ENCODE measurements at regions not wholly inside any gene's neighbourhood (a gene's known extent, or its start where the extent isn't known, plus 50 kb on each side); places are given as distances from the start of the nearest gene placed in this dataset.

GRCh38 chr11:33540946-33541915 lies 159.4 kb downstream of the C11orf91 start:
- Histone ChIP-seq H3K4me1 (ENCODE audit: control insufficient read depth, insufficient read depth, low read length, unreplicated experiment) (peaks cover 18% of the 10 kb centered on the region), H3K79me2 (ENCODE audit: control insufficient read depth, insufficient read depth, low read length, unreplicated experiment) (no peaks in the 10 kb centered on the region), H3K4me3 (ENCODE audit: low read depth, low read length) (no peak overlapping the region), H3K27me3 (ENCODE audit: insufficient read depth, low read length) (no peaks in the 10 kb centered on the region), H3K27ac (ENCODE audit: low read depth, low read length) (no peak overlapping the region), H2AFZ (ENCODE audit: low read length, unreplicated experiment) (no peak overlapping the region), H3K36me3 (ENCODE audit: insufficient read depth, low read length) (no peaks in the 10 kb centered on the region)

GRCh38 chr11:33540427-33540826 lies 160.2 kb downstream of the C11orf91 start:
- H3K79me2 ChIP-seq (ENCODE audit: control insufficient read depth, insufficient read depth, low read length, unreplicated experiment) = no peaks in the 10 kb centered on the region
- no peaks in the 10 kb centered on the region for H3K36me3 ChIP-seq (ENCODE audit: insufficient read depth, low read length)
- H3K4me1 ChIP-seq (ENCODE audit: control insufficient read depth, insufficient read depth, low read length, unreplicated experiment) = peaks cover 10% of the 10 kb centered on the region
- no peak overlapping the region for H3K4me3 ChIP-seq (ENCODE audit: low read depth, low read length)
- H3K27me3 ChIP-seq (ENCODE audit: insufficient read depth, low read length) = no peaks in the 10 kb centered on the region
- no peak overlapping the region for H2AFZ ChIP-seq (ENCODE audit: low read length, unreplicated experiment)
- no peak overlapping the region for H3K27ac ChIP-seq (ENCODE audit: low read depth, low read length)

- Histone ChIP-seq H2AFZ (ENCODE audit: low read length, unreplicated experiment) (no peak overlapping the region), H3K4me1 (ENCODE audit: control insufficient read depth, insufficient read depth, low read length, unreplicated experiment) (peaks cover 7% of the 10 kb centered on the region), H3K36me3 (ENCODE audit: insufficient read depth, low read length) (no peaks in the 10 kb centered on the region), H3K27me3 (ENCODE audit: insufficient read depth, low read length) (no peaks in the 10 kb centered on the region), H3K27ac (ENCODE audit: low read depth, low read length) (no peak overlapping the region), H3K79me2 (ENCODE audit: control insufficient read depth, insufficient read depth, low read length, unreplicated experiment) (peaks cover 4% of the 10 kb centered on the region), H3K4me3 (ENCODE audit: low read depth, low read length) (no peak overlapping the region)
These were observed 160.9 kb downstream of the C11orf91 start for GRCh38 chr11:33539751-33540150.

GRCh38 chr11:33538726-33539125 lies 161.9 kb downstream of the C11orf91 start:
- H3K36me3 ChIP-seq (ENCODE audit: insufficient read depth, low read length) = no peaks in the 10 kb centered on the region
- no peak overlapping the region for H3K27ac ChIP-seq (ENCODE audit: low read depth, low read length)
- no peak overlapping the region for H2AFZ ChIP-seq (ENCODE audit: low read length, unreplicated experiment)
- H3K27me3 ChIP-seq (ENCODE audit: insufficient read depth, low read length) = no peaks in the 10 kb centered on the region
- H3K4me1 ChIP-seq (ENCODE audit: control insufficient read depth, insufficient read depth, low read length, unreplicated experiment) = peaks cover 5% of the 10 kb centered on the region
- peaks cover 6% of the 10 kb centered on the region for H3K79me2 ChIP-seq (ENCODE audit: control insufficient read depth, insufficient read depth, low read length, unreplicated experiment)
- no peak overlapping the region for H3K4me3 ChIP-seq (ENCODE audit: low read depth, low read length)

GRCh38 chr11:33536178-33536577 lies 164.4 kb downstream of the C11orf91 start:
- Histone ChIP-seq H3K27me3 (ENCODE audit: insufficient read depth, low read length) (no peaks in the 10 kb centered on the region), H2AFZ (ENCODE audit: low read length, unreplicated experiment) (no peak overlapping the region), H3K79me2 (ENCODE audit: control insufficient read depth, insufficient read depth, low read length, unreplicated experiment) (peaks cover 6% of the 10 kb centered on the region), H3K27ac (ENCODE audit: low read depth, low read length) (no peak overlapping the region), H3K4me3 (ENCODE audit: low read depth, low read length) (no peak overlapping the region), H3K4me1 (ENCODE audit: control insufficient read depth, insufficient read depth, low read length, unreplicated experiment) (peaks cover 29% of the 10 kb centered on the region), H3K36me3 (ENCODE audit: insufficient read depth, low read length) (no peaks in the 10 kb centered on the region)

GRCh38 chr11:33534575-33534974 lies 166.1 kb downstream of the C11orf91 start:
- peaks cover 39% of the 10 kb centered on the region for H3K4me1 ChIP-seq (ENCODE audit: control insufficient read depth, insufficient read depth, low read length, unreplicated experiment)
- H3K36me3 ChIP-seq (ENCODE audit: insufficient read depth, low read length) = no peaks in the 10 kb centered on the region
- no peak overlapping the region for H3K27ac ChIP-seq (ENCODE audit: low read depth, low read length)
- H3K79me2 ChIP-seq (ENCODE audit: control insufficient read depth, insufficient read depth, low read length, unreplicated experiment) = peaks cover 6% of the 10 kb centered on the region
- no peak overlapping the region for H3K4me3 ChIP-seq (ENCODE audit: low read depth, low read length)
- no peaks in the 10 kb centered on the region for H3K27me3 ChIP-seq (ENCODE audit: insufficient read depth, low read length)
- no peak overlapping the region for H2AFZ ChIP-seq (ENCODE audit: low read length, unreplicated experiment)

- Histone ChIP-seq H3K4me1 (ENCODE audit: control insufficient read depth, insufficient read depth, low read length, unreplicated experiment) (peaks cover 42% of the 10 kb centered on the region), H3K27ac (ENCODE audit: low read depth, low read length) (peak overlapping the region; percentile 56), H3K36me3 (ENCODE audit: insufficient read depth, low read length) (no peaks in the 10 kb centered on the region), H3K27me3 (ENCODE audit: insufficient read depth, low read length) (no peaks in the 10 kb centered on the region), H3K79me2 (ENCODE audit: control insufficient read depth, insufficient read depth, low read length, unreplicated experiment) (peaks cover 6% of the 10 kb centered on the region), H2AFZ (ENCODE audit: low read length, unreplicated experiment) (no peak overlapping the region), H3K4me3 (ENCODE audit: low read depth, low read length) (peak overlapping the region; percentile 47; the same call in 1 of the 2 replicates)
These were observed 167.1 kb downstream of the C11orf91 start for GRCh38 chr11:33533386-33534052.

- Histone ChIP-seq H3K27me3 (ENCODE audit: insufficient read depth, low read length) (no peaks in the 10 kb centered on the region), H3K4me1 (ENCODE audit: control insufficient read depth, insufficient read depth, low read length, unreplicated experiment) (peaks cover 42% of the 10 kb centered on the region), H2AFZ (ENCODE audit: low read length, unreplicated experiment) (no peak overlapping the region), H3K79me2 (ENCODE audit: control insufficient read depth, insufficient read depth, low read length, unreplicated experiment) (peaks cover 6% of the 10 kb centered on the region), H3K27ac (ENCODE audit: low read depth, low read length) (peak overlapping the region; percentile 83), H3K36me3 (ENCODE audit: insufficient read depth, low read length) (no peaks in the 10 kb centered on the region), H3K4me3 (ENCODE audit: low read depth, low read length) (no peak overlapping the region)
These were observed 167.8 kb downstream of the C11orf91 start for GRCh38 chr11:33532720-33533385.

- no peak overlapping the region for H3K4me3 ChIP-seq (ENCODE audit: low read depth, low read length)
- no peaks in the 10 kb centered on the region for H3K27me3 ChIP-seq (ENCODE audit: insufficient read depth, low read length)
- H3K27ac ChIP-seq (ENCODE audit: low read depth, low read length) = peak overlapping the region; percentile 83
- no peaks in the 10 kb centered on the region; the same call in 1 of the 2 replicates for H3K36me3 ChIP-seq (ENCODE audit: insufficient read depth, low read length)
- H2AFZ ChIP-seq (ENCODE audit: low read length, unreplicated experiment) = peak overlapping the region; percentile 28
- H3K4me1 ChIP-seq (ENCODE audit: control insufficient read depth, insufficient read depth, low read length, unreplicated experiment) = peaks cover 42% of the 10 kb centered on the region
- H3K79me2 ChIP-seq (ENCODE audit: control insufficient read depth, insufficient read depth, low read length, unreplicated experiment) = peaks cover 6% of the 10 kb centered on the region
These were observed 168.4 kb downstream of the C11orf91 start for GRCh38 chr11:33532257-33532656.

- Histone ChIP-seq H3K27ac (ENCODE audit: low read depth, low read length) (peak overlapping the region; percentile 83), H3K4me1 (ENCODE audit: control insufficient read depth, insufficient read depth, low read length, unreplicated experiment) (peaks cover 42% of the 10 kb centered on the region), H3K79me2 (ENCODE audit: control insufficient read depth, insufficient read depth, low read length, unreplicated experiment) (peaks cover 6% of the 10 kb centered on the region), H3K36me3 (ENCODE audit: insufficient read depth, low read length) (no peaks in the 10 kb centered on the region; the same call in 1 of the 2 replicates), H2AFZ (ENCODE audit: low read length, unreplicated experiment) (peak overlapping the region; percentile 28), H3K27me3 (ENCODE audit: insufficient read depth, low read length) (no peaks in the 10 kb centered on the region), H3K4me3 (ENCODE audit: low read depth, low read length) (peak overlapping the region; percentile 48)
These were observed 168.9 kb downstream of the C11orf91 start for GRCh38 chr11:33531743-33532181.

Measured in ACC112 (cell line).